ENCODE measurements at regions not wholly inside any gene's neighbourhood (a gene's known extent, or its start where the extent isn't known, plus 50 kb on each side); places are given as distances from the start of the nearest gene placed in this dataset.

- TF ChIP-seq, protein P1, sequence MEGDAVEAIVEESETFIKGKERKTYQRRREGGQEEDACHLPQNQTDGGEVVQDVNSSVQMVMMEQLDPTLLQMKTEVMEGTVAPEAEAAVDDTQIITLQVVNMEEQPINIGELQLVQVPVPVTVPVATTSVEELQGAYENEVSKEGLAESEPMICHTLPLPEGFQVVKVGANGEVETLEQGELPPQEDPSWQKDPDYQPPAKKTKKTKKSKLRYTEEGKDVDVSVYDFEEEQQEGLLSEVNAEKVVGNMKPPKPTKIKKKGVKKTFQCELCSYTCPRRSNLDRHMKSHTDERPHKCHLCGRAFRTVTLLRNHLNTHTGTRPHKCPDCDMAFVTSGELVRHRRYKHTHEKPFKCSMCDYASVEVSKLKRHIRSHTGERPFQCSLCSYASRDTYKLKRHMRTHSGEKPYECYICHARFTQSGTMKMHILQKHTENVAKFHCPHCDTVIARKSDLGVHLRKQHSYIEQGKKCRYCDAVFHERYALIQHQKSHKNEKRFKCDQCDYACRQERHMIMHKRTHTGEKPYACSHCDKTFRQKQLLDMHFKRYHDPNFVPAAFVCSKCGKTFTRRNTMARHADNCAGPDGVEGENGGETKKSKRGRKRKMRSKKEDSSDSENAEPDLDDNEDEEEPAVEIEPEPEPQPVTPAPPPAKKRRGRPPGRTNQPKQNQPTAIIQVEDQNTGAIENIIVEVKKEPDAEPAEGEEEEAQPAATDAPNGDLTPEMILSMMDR (IDR thresholded peaks at IDR 0.05): no peak
- TF ChIP-seq POLR2A (IDR thresholded peaks at IDR 0.05) (no peak), POLR2AphosphoS5 (IDR thresholded peaks at IDR 0.05) (no peak), EP300 (IDR thresholded peaks at IDR 0.05) (no peak)
These were observed 111.8 kb upstream of the NANOS1 start for GRCh38 chr10:118917701-118918100.

Measured in stomach (tissue), 4 donors.